ACHN (cell line): ENCODE measurements at regions not wholly inside any gene's neighbourhood (a gene's known extent, or its start where the extent isn't known, plus 50 kb on each side); places are given as distances from the start of the nearest gene placed in this dataset.
"Not testable (repeated sequence)": the region's sequence is repeated elsewhere in the genome, so short reads cannot be mapped to it uniquely, and the experiment has no call there.

Experiments
- DNase-seq: peaks from one replicate; pipeline ENCODE4 v3.0.0-alpha.2; 2015
- in situ Hi-C: cut with HindIII; loops from 2 replicates; pipeline ENCODE4 v1.10.0; 2017; ENCODE audit warnings: low sequenced_read_pairs, low pct_ligation_motif_present, low pct_unique_long_range_greater_than_20kb

DNA sequence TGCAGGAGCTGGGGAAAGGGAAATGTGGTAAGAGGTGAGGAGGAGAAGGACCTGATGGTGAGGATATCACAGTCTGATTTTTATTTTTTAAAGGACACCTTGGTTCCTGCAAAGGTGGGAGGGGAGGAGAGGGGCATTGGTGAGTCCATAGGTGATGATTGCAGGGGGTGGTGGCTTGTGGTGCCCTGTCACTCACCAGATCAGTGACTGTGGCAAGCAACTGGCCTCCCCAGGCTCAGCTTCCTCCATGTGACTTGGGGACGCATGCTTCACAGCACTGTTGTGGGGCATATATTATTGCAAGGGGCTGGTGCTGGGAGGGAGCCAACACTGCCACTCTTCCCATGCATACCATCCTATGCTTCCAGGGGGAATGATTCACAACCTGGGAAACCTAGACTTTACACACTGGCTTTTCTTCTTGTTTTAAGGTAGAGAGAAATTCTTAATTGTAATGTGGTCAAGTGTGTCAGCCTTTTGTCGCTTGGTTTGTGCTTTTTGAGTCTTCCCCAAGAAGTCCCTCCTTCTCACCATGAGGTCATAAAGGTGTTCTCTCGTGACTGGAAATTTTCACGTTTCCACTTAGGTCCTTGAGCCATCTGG is 106.8 kb upstream of the PLGLB2 start:
- in situ Hi-C loops, DNase-seq: not testable (repeated sequence)

DNA sequence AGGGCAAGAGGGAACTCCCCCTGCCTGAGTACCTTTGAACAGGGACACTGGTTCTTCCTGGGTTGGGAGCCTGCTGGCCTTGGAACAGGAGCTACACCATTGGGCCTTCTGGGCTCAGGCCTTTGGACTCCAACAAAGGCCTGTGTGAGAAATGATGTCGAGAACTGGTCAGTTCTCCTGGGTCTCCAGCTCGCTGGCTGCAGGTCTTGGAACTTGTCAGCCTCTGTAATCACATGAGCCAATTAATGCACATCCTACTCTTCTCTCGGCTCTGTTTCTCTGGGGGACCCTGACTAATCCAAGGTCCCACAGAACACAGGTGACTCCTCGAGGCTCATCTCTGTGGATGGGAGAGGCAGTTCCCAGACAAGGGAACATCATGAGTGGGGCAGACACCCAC is 104.7 kb upstream of the PLGLB2 start:
- in situ Hi-C loops = not testable (repeated sequence)

DNA sequence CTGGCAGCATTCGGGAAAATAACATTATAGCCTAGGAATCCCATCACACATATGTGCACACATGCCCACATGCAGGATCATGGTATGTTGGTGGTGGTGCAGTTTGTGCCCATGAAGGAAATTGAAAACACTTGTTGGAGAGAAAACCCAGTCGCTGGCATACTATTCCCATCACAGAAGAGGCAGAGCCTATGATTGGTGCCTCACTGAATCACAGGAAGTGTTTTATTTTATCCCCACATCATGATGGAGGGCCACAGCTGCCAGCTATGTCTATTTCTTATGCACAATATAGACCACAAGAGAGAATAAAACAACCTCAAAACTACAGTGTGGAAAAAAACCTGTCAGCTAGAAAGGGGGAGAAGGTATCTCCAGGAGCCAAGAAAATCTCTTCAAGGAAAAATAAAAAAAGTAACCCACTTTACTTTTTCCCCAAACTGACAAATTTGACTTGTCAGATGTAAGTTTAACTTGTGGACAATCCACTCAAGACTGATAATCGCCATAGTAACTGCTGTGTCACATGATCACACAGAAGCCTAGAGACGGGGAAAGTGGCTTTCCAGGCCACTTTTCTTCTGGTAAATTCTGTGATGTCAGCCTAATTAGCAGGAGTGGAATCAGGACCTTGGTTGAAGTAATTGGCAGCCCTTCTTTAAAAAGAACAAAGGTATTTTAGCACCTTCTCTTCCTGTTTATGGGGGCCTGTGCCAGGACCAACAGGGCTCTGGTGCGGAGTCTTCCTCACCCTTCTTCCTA is 100.0 kb upstream of the PLGLB2 start:
- DNase-seq, in situ Hi-C loops: not testable (repeated sequence)

More for the DNA sequence above, 104.7 kb upstream of the PLGLB2 start:
- not testable (repeated sequence) for DNase-seq

DNA sequence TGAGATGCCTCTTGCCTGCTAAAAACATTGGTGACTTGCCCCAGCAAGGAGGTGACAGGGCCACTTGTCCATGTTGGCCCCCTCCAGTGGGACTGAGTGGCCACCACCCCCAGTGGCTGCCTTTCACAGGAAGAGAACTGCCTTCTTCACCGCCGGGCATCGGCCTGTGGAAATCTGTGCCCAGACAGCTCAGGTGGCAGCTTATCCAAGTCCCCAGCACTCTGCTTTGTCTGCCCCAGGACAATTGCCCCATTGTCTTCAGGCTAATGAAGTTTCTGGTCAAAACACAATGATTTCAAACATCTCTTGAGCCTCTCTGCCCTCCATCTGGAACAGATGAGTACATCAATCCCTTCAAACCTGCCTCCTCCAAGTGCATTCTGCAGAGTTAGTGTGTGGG is 99.1 kb upstream of the PLGLB2 start:
- in situ Hi-C loops, DNase-seq: not testable (repeated sequence)

DNA sequence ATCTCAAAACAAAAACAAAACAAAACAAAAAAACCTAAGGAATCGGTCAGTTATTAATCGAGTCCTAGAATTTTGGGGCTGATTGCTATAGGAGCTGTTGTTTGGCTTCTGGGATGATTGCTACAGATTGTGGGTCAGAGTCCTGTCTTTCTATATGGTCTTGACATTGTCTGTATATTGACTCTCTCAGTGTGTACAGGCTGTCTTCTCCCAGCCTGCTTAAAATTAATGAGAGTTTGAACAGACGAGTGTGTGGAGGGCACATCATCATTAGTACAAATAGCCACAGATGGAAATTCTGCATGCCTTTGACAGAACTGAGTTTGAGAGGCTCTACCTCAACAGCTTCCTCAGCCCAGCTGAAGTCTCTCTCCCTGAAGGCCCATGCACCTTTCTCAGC is 98.0 kb upstream of the PLGLB2 start:
- in situ Hi-C loops, DNase-seq: not testable (repeated sequence)

DNA sequence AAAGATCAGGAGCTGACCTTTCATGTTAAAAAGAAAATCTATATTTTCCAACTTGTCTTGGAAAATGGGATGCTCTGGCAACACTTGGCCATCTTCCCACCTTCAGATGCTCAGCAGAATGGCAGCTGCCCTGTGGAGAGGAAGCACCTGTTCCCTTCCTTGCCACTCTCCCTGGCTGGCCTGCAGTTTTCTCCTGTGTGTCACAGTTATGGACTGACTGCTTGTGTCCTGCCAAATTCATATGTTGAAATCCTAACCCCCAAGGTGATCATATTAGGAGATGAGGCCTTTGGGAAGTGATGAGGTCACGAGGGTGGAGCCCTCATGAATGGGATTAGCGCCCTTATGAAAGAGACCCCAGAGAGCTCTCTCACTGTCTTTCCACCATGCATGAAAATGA is 97.0 kb upstream of the PLGLB2 start:
- in situ Hi-C loops, DNase-seq: not testable (repeated sequence)

DNA sequence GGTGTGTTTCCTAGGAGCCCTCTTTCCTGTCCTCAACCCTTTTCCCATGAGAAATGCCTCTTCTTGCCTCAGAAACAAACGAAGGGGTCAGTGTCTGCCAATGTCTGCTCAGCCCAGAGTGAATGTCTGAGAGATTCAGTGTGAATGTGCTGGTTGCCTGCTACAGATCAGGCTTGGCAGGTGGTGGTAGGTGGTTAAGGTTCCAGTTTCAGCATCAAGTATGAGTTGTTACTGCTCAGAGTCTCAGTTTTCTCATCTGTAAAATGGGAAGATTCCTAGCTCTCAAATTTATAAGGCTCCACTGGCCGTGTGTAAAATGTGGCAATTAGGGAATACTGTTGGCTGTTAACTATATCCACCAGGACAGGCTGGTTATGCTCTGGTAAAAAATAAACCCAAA is 96.3 kb upstream of the PLGLB2 start:
- in situ Hi-C loops, DNase-seq: not testable (repeated sequence)

DNA sequence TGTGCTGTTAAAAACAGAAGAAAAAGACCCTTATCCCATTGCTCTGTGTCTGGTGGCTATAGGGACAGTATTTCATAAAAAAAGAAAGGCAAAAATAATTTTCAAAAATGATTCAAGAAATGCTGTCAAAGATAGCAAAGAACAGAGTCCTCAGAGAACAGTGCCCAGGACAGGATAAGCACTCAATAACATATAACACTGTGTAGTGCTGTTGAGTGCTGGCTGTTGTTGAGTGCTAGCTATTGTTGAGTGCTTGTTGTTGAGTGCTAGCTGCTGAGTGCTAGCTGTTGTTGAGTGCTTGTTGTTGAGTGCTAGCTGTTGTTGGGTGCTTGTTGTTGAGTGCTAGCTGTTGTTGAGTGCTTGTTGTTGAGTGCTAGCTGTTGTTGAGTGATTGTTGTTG is 94.5 kb upstream of the PLGLB2 start:
- in situ Hi-C loops, DNase-seq: not testable (repeated sequence)

DNA sequence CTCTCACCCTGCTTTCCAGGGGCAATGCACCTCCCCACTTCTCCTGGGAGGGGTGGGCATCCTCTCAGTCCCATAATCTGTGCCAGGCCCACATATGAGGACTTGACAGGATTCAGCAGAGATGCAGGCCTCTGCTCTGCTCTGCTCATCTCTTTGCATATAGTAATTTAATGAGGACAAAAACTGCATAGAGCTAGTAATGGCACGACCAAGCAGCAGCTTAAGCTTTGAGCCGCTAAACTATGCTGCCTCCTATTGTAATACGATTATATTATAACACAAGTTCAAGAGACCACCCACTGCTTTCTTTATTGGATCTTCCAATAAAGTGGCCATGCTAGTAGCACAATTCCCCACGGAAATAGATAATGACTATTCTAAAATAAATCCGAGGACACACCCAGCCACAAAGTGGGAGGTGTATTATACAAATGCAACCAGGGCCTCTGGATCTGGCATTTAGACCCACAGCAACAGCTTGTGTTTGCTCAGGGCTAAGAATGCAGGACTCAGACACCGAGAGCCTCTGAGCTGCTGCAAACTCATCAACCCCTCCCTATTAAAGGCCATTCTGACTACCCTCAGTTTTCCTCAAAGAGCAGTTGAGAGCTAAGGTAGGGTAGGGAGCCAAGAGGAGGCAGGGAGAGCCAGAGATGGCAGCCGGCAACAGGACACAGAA is 93.6 kb upstream of the PLGLB2 start:
- in situ Hi-C loops = not testable (repeated sequence)

DNA sequence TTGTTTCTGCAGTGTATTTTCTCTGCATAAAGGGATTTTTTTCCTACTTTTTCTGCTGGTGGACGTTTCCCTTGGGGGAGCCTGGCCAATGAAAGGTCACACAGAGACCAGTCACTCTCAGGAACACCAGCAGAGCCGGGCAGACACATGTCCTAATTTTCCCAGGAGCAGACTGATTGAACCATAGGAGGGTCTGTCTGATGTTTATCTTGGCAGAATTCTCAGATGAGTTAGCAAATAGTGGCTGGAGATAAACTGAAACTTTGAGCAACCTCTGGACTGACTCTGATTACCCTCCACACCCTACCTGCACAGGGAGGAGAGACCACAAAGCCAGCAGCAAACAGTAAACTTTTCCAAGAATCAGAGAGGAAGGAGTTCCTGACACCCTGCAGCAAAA is 90.0 kb upstream of the PLGLB2 start:
- in situ Hi-C loops, DNase-seq: not testable (repeated sequence)

More for the DNA sequence above, 93.6 kb upstream of the PLGLB2 start:
- DNase-seq = not testable (repeated sequence)

DNA sequence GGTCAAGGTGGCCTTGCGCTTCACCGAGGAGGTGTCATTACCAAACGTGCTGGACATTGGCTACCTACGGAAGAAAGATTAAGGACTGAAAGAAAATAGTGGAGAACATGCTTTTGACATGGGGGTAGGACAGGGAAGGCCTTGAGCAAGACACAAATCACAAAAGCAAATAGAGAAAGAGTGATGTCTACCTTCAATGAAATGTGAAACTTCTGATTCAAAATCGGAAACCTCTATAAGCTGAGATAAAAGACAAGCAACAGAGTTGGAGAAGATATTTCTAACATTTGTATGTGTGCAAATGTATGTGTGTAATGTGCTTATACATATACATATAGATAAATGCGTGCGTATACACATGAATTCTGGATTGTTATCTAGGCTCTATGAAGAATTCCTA is 89.5 kb upstream of the PLGLB2 start:
- DNase-seq, in situ Hi-C loops: not testable (repeated sequence)

DNA sequence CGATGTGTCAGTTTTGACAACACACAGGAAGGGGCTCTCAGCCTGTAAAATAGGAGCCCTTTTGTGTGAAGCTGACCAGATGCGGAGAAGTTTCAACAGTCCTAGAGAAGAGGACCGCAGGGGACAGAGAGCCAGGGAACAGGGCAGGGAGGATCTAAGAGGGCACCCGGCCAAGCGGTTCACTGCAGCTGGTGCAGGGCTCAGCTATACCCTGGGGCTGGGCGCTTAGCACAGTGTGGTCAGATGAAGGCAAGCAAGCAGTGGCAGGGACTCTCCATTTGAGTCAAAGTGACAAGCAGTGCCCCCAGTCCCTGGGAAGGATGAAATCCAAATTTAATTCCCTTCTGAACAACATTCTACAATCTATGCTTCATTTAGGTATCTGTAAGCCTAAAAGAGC is 88.9 kb upstream of the PLGLB2 start:
- DNase-seq = not testable (repeated sequence)

DNA sequence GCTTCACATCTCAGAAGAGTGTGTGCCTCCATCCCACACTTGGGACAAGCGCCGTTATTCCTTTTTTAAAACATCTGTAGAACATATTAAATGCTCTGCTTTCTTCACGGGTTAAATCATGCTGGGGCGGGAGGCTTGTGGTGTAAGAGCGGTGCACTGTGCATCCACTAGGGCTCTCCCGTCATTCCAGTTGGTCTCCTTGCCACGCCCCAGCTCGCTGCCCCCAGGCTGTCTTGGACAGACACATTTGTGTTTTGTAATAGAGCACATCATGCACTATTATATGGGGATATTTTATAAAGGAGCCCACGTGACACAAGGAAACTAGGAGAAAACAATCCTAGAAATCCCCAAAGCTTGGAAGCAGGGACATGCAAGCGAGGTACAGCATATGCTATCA is 87.7 kb upstream of the PLGLB2 start:
- DNase-seq, in situ Hi-C loops: not testable (repeated sequence)

More for the DNA sequence above, 88.9 kb upstream of the PLGLB2 start:
- in situ Hi-C loops = not testable (repeated sequence)

DNA sequence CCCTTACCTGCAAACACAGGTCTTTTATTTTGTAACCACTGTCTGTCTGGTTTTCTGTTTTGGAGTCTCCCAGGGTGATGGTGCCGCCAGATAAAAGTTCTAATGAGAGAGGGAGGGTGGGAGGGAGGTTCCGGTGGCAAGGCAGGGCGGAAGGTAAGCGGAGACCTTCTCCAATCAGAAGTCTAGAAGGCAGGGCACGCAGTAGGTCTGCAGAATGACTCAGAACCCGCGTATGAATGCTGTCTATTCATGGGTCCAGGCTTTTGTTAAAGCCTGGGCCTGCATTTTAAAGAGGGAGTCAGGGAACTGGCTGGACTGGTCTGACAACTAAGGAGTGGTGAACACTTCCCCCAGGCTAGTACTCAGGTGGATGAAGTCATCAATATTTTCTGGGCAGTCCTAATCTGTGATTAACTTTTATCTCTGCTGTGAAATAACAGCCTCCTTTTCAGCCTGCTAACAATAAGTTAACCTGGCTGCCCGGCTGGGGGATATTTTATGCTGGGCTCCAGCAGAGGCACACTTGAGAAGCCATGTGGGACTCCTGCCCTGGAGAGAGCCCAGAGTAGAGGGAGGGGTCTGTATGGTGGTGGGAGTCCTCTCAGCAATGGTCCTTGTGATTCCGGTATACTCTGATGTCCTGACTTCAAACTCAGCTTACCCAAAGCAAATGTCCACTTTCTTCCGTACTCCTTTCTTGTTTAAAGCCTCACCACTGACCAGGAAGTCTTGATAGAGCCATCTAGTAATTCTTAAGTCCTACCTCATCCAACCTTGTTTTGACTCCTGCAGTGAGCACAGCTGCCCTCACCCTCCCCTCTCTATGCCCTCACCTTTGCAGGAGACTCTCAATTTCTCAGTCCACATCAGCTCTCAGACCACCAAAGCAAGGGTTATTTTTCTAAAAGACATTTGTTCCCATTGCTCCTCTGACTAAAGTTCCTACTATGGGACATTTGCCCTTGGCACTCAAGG is 85.3 kb upstream of the PLGLB2 start:
- in situ Hi-C loops, DNase-seq: not testable (repeated sequence)

DNA sequence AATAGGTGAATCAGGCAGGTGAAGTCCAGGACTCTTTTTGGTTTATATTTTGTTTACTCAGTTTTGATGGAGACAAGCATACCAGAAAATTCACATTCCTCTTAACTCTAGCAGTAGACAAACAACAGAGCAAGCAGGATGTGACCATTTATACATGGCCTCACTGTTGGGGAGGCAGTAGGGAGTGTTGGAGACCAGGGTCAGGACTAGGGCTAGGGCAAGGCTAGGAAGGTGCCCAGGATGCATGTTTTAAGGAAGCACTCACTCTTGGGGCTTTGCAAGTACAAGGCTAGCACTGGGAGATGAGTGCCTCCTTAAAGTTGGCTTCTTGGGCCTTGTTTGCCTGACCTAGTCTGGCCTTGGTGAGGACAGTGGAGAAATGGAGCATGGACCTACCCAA is 84.5 kb upstream of the PLGLB2 start:
- in situ Hi-C loops, DNase-seq: not testable (repeated sequence)

DNA sequence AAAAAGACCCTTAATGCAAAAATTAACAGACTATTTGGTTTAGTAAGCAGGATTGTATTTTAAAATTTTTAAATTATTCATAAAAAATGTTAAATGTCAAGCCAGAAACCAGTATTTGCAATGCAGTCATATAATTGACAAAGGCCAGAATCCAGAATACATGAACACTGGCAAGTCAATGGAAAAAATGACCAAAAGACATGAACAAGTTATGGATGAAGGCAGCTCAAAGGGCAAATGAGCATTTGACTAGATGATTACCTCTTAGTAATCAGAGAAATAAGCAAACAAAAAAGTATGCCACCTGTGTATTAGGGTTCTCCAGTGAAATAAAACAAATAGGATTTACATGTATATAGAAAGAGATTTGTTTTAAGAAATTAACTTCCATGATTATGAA is 80.9 kb upstream of the PLGLB2 start:
- in situ Hi-C loops, DNase-seq: not testable (repeated sequence)

DNA sequence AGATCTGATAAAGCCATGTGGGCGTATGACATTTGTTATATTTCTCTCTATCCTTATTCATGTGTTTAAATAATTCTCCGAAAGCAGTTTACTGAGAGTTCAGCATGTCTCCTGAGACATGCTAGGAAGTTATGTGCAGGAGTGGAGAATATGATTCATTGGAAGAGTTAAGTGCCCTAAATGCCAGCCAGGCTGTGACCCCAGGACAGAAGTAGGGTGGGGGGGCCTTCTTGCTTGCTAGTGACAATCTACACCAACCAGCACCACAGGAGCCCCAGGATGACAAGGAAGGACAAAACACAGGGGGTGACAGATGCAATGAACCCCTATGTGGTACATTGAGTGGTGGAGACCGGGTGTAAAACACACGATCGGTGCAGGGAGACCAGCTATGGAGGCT is 79.5 kb upstream of the PLGLB2 start:
- DNase-seq, in situ Hi-C loops: not testable (repeated sequence)

DNA sequence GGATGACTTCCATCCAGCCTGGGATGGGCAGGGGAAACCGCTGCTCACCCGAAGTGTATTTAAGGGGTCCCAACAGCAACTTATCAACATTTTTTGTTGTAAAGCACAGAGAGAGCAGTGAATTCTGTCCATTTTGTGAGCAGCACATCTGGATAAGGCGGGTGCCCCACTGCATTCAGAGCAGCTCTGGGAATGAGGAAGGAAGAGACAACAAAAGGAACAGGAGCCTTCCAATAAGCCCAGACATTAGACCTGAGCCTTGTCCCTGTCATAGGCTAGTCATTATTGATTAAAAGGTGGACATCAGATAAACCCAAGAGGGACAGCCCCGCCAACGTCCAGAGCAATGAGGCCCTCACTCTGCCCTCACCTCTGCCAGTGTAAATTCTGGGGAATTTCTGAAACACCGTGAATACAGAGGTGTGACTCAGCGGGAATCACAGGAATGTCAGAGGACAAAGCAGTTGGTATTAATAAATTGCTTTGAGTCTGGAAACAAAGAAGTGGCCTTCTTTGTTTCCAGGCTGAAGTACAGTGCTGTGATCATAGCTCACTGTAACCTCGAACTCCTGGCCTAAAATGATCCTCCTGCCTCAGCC is 78.2 kb upstream of the PLGLB2 start:
- in situ Hi-C loops, DNase-seq: not testable (repeated sequence)
